Parathyroid adenoma (tissue), 2 donors: ENCODE measurements at regions not wholly inside any gene's neighbourhood (a gene's known extent, or its start where the extent isn't known, plus 50 kb on each side); places are given as distances from the start of the nearest gene placed in this dataset.

Experiments
- H2AFZ ChIP-seq: fragments of 300-600 bp; sonication (generic); one replicate; pipeline ENCODE4 v1.7.0; 2017; ENCODE audit warnings: antibody characterized with exemption, mild to moderate bottlenecking
- H3K27ac ChIP-seq: fragments of 300-600 bp; sonication (generic); one replicate; pipeline ENCODE4 v1.7.0; 2017
- H3K27me3 ChIP-seq: fragments of 300-600 bp; sonication (generic); one replicate; pipeline ENCODE4 v1.7.0; 2017; ENCODE audit warnings: low read length; ENCODE audit not compliant: control insufficient read depth, insufficient read depth
- H3K36me3 ChIP-seq: fragments of 300-600 bp; sonication (generic); one replicate; pipeline ENCODE4 v1.7.0; 2017; ENCODE audit warnings: low read length; ENCODE audit not compliant: control insufficient read depth, insufficient read depth
- H3K4me1 ChIP-seq: fragments of 300-600 bp; sonication (generic); one replicate; pipeline ENCODE4 v1.7.0; 2017; ENCODE audit warnings: control low read depth
- H3K4me2 ChIP-seq: fragments of 300-600 bp; sonication (generic); one replicate; pipeline ENCODE4 v1.7.0; 2017; ENCODE audit warnings: low read length
- H3K4me3 ChIP-seq: fragments of 300-600 bp; sonication (generic); one replicate; pipeline ENCODE4 v1.7.0; 2017; ENCODE audit warnings: low read depth, low read length
- H3K79me2 ChIP-seq: fragments of 300-600 bp; sonication (generic); one replicate; pipeline ENCODE4 v1.7.0; 2017; ENCODE audit warnings: control low read depth
- H3K9ac ChIP-seq: fragments of 300-600 bp; sonication (generic); one replicate; pipeline ENCODE4 v1.7.0; 2017; ENCODE audit warnings: mild to moderate bottlenecking
- H3K9me3 ChIP-seq: fragments of 300-600 bp; sonication (generic); one replicate; pipeline ENCODE4 v1.7.0; 2017; ENCODE audit warnings: low read length; ENCODE audit not compliant: control insufficient read depth
- CTCF ChIP-seq: fragments of 300-600 bp; sonication (generic); IDR thresholded peaks from one replicate; pipeline ENCODE4 v1.7.0; 2017; ENCODE audit warnings: antibody characterized with exemption, mild to moderate bottlenecking
- donor health status: primary hyperparathyroidism.

- no peak overlapping the region for H3K27ac ChIP-seq
- no peaks in the 10 kb centered on the region for H3K27me3 ChIP-seq
- H3K9me3 ChIP-seq: no peaks in the 10 kb centered on the region
- H3K4me1 ChIP-seq: no peaks in the 10 kb centered on the region
- no peaks in the 10 kb centered on the region for H3K36me3 ChIP-seq
- H3K4me3 ChIP-seq: no peak overlapping the region
- no peak for TF ChIP-seq CTCF
- H3K79me2 ChIP-seq: no peaks in the 10 kb centered on the region
- H3K4me2 ChIP-seq: no peak overlapping the region
- no peak overlapping the region for H2AFZ ChIP-seq
- no peak overlapping the region for H3K9ac ChIP-seq
These were observed 329.1 kb downstream of the SATB2 start for GRCh38 chr2:199128476-199129229.

GRCh38 chr2:199119796-199120195 is 337.9 kb downstream of the SATB2 start:
- H3K4me2 ChIP-seq: no peak overlapping the region
- no peaks in the 10 kb centered on the region for H3K4me1 ChIP-seq
- no peak overlapping the region for H3K27ac ChIP-seq
- no peaks in the 10 kb centered on the region for H3K79me2 ChIP-seq
- no peaks in the 10 kb centered on the region for H3K9me3 ChIP-seq
- no peaks in the 10 kb centered on the region for H3K27me3 ChIP-seq
- H3K36me3 ChIP-seq: no peaks in the 10 kb centered on the region
- no peak for TF ChIP-seq CTCF
- H2AFZ ChIP-seq: no peak overlapping the region
- H3K9ac ChIP-seq: no peak overlapping the region
- H3K4me3 ChIP-seq: no peak overlapping the region

- Histone ChIP-seq H3K4me2 (no peak overlapping the region), H3K9ac (no peak overlapping the region), H3K4me3 (no peak overlapping the region), H2AFZ (no peak overlapping the region), H3K4me1 (no peaks in the 10 kb centered on the region), H3K79me2 (no peaks in the 10 kb centered on the region), H3K27me3 (no peaks in the 10 kb centered on the region), H3K27ac (no peak overlapping the region), H3K36me3 (no peaks in the 10 kb centered on the region), H3K9me3 (no peaks in the 10 kb centered on the region)
- no peak for TF ChIP-seq CTCF
These were observed 339.0 kb downstream of the SATB2 start for GRCh38 chr2:199118673-199119112.

- Histone ChIP-seq H3K36me3 (no peaks in the 10 kb centered on the region), H3K27ac (no peak overlapping the region), H2AFZ (no peak overlapping the region), H3K9me3 (no peaks in the 10 kb centered on the region), H3K4me1 (no peaks in the 10 kb centered on the region), H3K27me3 (no peaks in the 10 kb centered on the region), H3K4me2 (no peak overlapping the region), H3K9ac (no peak overlapping the region), H3K4me3 (no peak overlapping the region), H3K79me2 (no peaks in the 10 kb centered on the region)
- TF ChIP-seq CTCF: no peak
These were observed 342.6 kb downstream of the SATB2 start for GRCh38 chr2:199115169-199115568.

GRCh38 chr2:199113111-199113510 is 344.6 kb downstream of the SATB2 start:
- no peak for TF ChIP-seq CTCF
- Histone ChIP-seq H3K4me2 (no peak overlapping the region), H2AFZ (no peak overlapping the region), H3K4me1 (no peaks in the 10 kb centered on the region), H3K79me2 (no peaks in the 10 kb centered on the region), H3K36me3 (no peaks in the 10 kb centered on the region), H3K9ac (no peak overlapping the region), H3K27me3 (no peaks in the 10 kb centered on the region), H3K4me3 (no peak overlapping the region), H3K9me3 (no peaks in the 10 kb centered on the region), H3K27ac (no peak overlapping the region)
